ENCODE measurements at regions not wholly inside any gene's neighbourhood (a gene's known extent, or its start where the extent isn't known, plus 50 kb on each side); places are given as distances from the start of the nearest gene placed in this dataset.
"Not testable (repeated sequence)": the region's sequence is repeated elsewhere in the genome, so short reads cannot be mapped to it uniquely, and the experiment has no call there.

DNA sequence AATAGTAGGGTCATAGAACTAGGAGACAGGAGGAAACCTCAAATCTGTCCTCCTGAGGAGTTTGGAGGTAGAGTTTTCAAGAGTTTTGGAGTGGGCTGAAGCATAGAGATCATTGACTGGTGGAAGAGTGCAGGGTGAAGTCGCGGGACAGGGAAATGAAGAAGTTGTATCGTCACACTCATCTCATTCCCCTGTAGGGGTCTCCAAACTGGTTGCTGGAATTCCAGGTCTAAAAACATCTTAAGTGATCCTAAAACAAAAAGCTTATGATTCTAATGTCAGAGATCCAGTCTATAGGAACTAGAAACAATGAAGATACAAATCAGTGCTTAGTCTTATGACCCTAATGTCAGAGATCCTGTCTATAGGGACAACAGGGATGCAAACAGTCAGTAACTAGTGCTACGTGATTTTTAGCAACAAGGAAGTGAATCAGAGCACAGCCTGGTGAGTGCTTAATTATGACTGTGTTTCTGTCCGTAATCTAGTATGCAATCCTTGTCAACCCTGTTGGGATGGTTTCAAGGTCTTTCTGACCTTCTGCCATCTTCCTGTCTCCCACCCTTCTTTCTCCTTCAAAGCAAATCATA lies 139.4 kb downstream of the SKIDA1 start:
- FAIRE-seq = no peak
- intact Hi-C loops (cut with DNase I) = no loop called here

DNA sequence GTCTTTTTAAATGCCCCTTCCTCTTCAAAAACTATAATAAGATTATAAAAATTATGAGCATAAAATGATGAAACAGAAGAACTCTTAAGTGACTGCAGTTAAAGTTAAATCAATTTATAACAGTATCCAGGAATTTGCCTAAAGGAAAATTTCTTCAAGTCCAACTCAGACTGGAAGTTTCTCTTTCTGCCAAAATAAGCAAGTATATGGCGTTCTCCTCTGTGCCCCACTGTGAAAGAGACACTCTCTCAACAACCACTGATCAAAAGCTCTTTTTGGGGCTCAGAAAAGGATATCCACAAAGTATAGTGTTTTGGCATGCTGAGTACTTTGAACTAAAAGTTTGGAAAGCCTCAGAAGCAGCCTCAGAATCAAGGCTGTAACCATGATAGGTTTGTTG lies 139.9 kb downstream of the SKIDA1 start:
- Histone ChIP-seq H3K4me3 (ENCODE audit: low read length in 3 of 3) (no peak overlapping the region), H3K9ac (ENCODE audit: low read length in 3 of 3) (no peak overlapping the region), H3K36me3 (ENCODE audit: control insufficient read depth in 2 of 3, insufficient read depth in 3 of 3, low read length in 3 of 3) (no peaks in the 10 kb centered on the region), H3K9me3 (ENCODE audit: control insufficient read depth in 2 of 3, insufficient read depth in 1 of 3, low read length in 3 of 3) (no peaks in the 10 kb centered on the region), H3K27me3 (ENCODE audit: control insufficient read depth, insufficient read depth, low read length) (no peaks in the 10 kb centered on the region), H3K4me1 (ENCODE audit: control insufficient read depth in 2 of 3, insufficient read depth in 2 of 3, low read depth in 1 of 3, low read length in 3 of 3) (no peaks in the 10 kb centered on the region), H3K27ac (ENCODE audit: low read depth in 2 of 2, low read length in 2 of 2) (no peak overlapping the region)
- FAIRE-seq (no peak), DNase-seq (no peak)
- TF ChIP-seq, protein P1, sequence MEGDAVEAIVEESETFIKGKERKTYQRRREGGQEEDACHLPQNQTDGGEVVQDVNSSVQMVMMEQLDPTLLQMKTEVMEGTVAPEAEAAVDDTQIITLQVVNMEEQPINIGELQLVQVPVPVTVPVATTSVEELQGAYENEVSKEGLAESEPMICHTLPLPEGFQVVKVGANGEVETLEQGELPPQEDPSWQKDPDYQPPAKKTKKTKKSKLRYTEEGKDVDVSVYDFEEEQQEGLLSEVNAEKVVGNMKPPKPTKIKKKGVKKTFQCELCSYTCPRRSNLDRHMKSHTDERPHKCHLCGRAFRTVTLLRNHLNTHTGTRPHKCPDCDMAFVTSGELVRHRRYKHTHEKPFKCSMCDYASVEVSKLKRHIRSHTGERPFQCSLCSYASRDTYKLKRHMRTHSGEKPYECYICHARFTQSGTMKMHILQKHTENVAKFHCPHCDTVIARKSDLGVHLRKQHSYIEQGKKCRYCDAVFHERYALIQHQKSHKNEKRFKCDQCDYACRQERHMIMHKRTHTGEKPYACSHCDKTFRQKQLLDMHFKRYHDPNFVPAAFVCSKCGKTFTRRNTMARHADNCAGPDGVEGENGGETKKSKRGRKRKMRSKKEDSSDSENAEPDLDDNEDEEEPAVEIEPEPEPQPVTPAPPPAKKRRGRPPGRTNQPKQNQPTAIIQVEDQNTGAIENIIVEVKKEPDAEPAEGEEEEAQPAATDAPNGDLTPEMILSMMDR (IDR thresholded peaks at IDR 0.05; ENCODE audit: borderline replicate concordance, extremely low read depth, insufficient read depth) = no peak
- intact Hi-C loops (cut with DNase I) = no loop called here

More for the DNA sequence above, 139.4 kb downstream of the SKIDA1 start:
- Histone ChIP-seq H3K4me1 (ENCODE audit: control insufficient read depth in 2 of 3, insufficient read depth in 2 of 3, low read depth in 1 of 3, low read length in 3 of 3) (no peaks in the 10 kb centered on the region), H3K9me3 (ENCODE audit: control insufficient read depth in 2 of 3, insufficient read depth in 1 of 3, low read length in 3 of 3) (no peaks in the 10 kb centered on the region), H3K36me3 (ENCODE audit: control insufficient read depth in 2 of 3, insufficient read depth in 3 of 3, low read length in 3 of 3) (no peaks in the 10 kb centered on the region), H3K27me3 (ENCODE audit: control insufficient read depth, insufficient read depth, low read length) (no peaks in the 10 kb centered on the region), H3K27ac (ENCODE audit: low read depth in 2 of 2, low read length in 2 of 2) (no peak overlapping the region), H3K4me3 (ENCODE audit: low read length in 3 of 3) (no peak overlapping the region), H3K9ac (ENCODE audit: low read length in 3 of 3) (no peak overlapping the region)
- TF ChIP-seq, protein P1 (IDR thresholded peaks at IDR 0.05; ENCODE audit: borderline replicate concordance, extremely low read depth, insufficient read depth) = no peak
- DNase-seq = no peak

DNA sequence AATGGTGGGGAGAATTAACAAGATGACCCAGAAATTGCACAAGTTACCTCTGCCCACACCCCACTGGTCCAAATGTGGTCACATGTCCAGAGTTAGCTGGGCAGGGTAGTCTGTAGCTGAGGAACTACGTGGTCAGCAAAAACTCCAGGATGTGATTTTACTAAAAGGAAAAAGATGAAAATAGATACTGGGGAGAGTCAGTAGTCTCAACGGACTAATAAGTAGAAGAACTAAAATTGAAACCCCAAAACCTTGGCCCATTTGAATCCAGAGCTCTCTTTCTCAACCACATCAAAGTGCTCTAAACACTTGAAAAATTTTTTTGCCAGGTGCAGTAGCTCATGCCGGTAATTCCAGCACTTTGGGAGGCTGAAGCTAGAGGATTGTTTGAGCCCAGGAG lies 146.3 kb downstream of the SKIDA1 start:
- DNase-seq (no peak), FAIRE-seq (no peak)
- Histone ChIP-seq H3K36me3 (ENCODE audit: control insufficient read depth in 2 of 3, insufficient read depth in 3 of 3, low read length in 3 of 3) (no peaks in the 10 kb centered on the region), H3K4me3 (ENCODE audit: low read length in 3 of 3) (no peak overlapping the region), H3K9me3 (ENCODE audit: control insufficient read depth in 2 of 3, insufficient read depth in 1 of 3, low read length in 3 of 3) (no peaks in the 10 kb centered on the region), H3K27ac (ENCODE audit: low read depth in 2 of 2, low read length in 2 of 2) (no peak overlapping the region), H3K9ac (ENCODE audit: low read length in 3 of 3) (no peak overlapping the region), H3K27me3 (ENCODE audit: control insufficient read depth, insufficient read depth, low read length) (no peaks in the 10 kb centered on the region), H3K4me1 (ENCODE audit: control insufficient read depth in 2 of 3, insufficient read depth in 2 of 3, low read depth in 1 of 3, low read length in 3 of 3) (no peaks in the 10 kb centered on the region)
- TF ChIP-seq, protein P1 (IDR thresholded peaks at IDR 0.05; ENCODE audit: borderline replicate concordance, extremely low read depth, insufficient read depth) = no peak
- intact Hi-C loops (cut with DNase I) = no loop called here

DNA sequence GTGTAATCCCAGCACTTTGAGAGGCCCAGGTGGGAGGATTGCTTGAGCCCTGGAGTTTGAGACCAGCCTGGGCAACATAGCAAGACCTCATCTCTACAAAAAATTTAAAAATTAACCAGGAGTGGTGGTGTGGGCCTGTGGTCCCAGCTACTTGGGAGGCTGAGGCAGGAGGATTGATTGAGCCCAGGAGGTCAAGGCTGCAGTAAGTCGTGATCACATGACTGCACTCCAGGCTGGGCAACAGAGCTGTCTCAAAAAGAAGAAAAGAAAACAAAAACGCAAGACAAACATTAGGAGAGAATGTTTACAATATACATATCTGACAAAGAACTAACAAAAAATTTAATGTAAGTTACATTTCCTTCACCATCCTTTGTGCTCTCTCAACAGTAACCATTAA lies 150.2 kb downstream of the SKIDA1 start:
- H3K27me3 ChIP-seq (ENCODE audit: control insufficient read depth, insufficient read depth, low read length); H3K9ac ChIP-seq (ENCODE audit: low read length in 3 of 3); intact Hi-C loops (cut with DNase I); H3K9me3 ChIP-seq (ENCODE audit: control insufficient read depth in 2 of 3, insufficient read depth in 1 of 3, low read length in 3 of 3); H3K27ac ChIP-seq (ENCODE audit: low read depth in 2 of 2, low read length in 2 of 2); DNase-seq; H3K4me3 ChIP-seq (ENCODE audit: low read length in 3 of 3); H3K36me3 ChIP-seq (ENCODE audit: control insufficient read depth in 2 of 3, insufficient read depth in 3 of 3, low read length in 3 of 3); H3K4me1 ChIP-seq (ENCODE audit: control insufficient read depth in 2 of 3, insufficient read depth in 2 of 3, low read depth in 1 of 3, low read length in 3 of 3); FAIRE-seq: not testable (repeated sequence)

DNA sequence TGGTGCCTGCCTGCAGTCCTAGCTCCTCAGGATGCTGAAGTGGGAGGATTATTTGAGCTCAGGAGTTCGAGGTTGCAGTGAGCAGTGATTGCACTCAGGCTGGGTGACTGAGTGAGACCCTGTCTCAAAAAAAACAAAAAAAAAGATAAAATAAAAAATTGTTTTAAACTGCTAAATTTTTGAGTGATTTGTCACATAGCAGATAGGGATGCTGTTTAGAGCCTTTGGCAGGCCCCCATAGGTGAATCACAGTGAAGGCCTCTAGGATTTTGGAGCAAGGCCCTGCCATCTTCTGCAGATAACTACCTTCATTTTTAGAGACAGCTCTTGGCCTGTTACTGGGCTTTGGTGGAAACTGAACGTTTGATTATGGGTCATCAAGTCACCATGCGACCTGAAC lies 151.6 kb downstream of the SKIDA1 start:
- intact Hi-C loops (cut with DNase I) = not testable (repeated sequence)

More for the DNA sequence above, 151.6 kb downstream of the SKIDA1 start:
- not testable (repeated sequence) for H3K27ac ChIP-seq (ENCODE audit: low read depth in 2 of 2, low read length in 2 of 2); H3K9ac ChIP-seq (ENCODE audit: low read length in 3 of 3); FAIRE-seq; DNase-seq; H3K36me3 ChIP-seq (ENCODE audit: control insufficient read depth in 2 of 3, insufficient read depth in 3 of 3, low read length in 3 of 3); H3K4me3 ChIP-seq (ENCODE audit: low read length in 3 of 3); H3K27me3 ChIP-seq (ENCODE audit: control insufficient read depth, insufficient read depth, low read length); H3K9me3 ChIP-seq (ENCODE audit: control insufficient read depth in 2 of 3, insufficient read depth in 1 of 3, low read length in 3 of 3); H3K4me1 ChIP-seq (ENCODE audit: control insufficient read depth in 2 of 3, insufficient read depth in 2 of 3, low read depth in 1 of 3, low read length in 3 of 3)
